ENCODE measurements at regions not wholly inside any gene's neighbourhood (a gene's known extent, or its start where the extent isn't known, plus 50 kb on each side); places are given as distances from the start of the nearest gene placed in this dataset.

- TF ChIP-seq CTCF (IDR thresholded peaks at IDR 0.05 in 4 of 5, conservative IDR thresholded peaks at IDR 0.05 in 1 of 5) (no peak), POLR2A (IDR thresholded peaks at IDR 0.05) (no peak)
Observed at GRCh38 chr1:197998110-197998509, 80.9 kb downstream of the LHX9 start.
